Activated CD4-positive, alpha-beta T cell treated with anti-CD3 and anti-CD28 coated beads for 36 hours (primary cell): ENCODE measurements at regions not wholly inside any gene's neighbourhood (a gene's known extent, or its start where the extent isn't known, plus 50 kb on each side); places are given as distances from the start of the nearest gene placed in this dataset.

Experiments used
- ATAC-seq: fragments of 200-7000 bp; cut with Tn5 transposase; one replicate; pipeline ENCODE4 v1.10.0; 2021; ENCODE audit warnings: mild to moderate bottlenecking, moderate library complexity
- CTCF ChIA-PET: fragments of 350-600 bp; sonication (Branson Sonifier 250); formaldehyde crosslinking; loops from one replicate; lab custom pipeline; 2021; ENCODE audit warnings: antibody characterized with exemption; lab: Charles Lee
- POLR2A ChIA-PET: fragments of 350-600 bp; sonication (Branson Sonifier 250); formaldehyde crosslinking; loops from one replicate; lab custom pipeline; 2021; ENCODE audit warnings: antibody characterized with exemption, inconsistent platforms; lab: Charles Lee
- DNase-seq: peaks from one replicate; pipeline ENCODE4 v3.0.0-alpha.2; 2020
- H3K27ac Mint-ChIP-seq: one replicate; pipeline ENCODE4 v1.8.0; 2021; ENCODE audit warnings: mixed read lengths
- H3K27me3 Mint-ChIP-seq: one replicate; pipeline ENCODE4 v1.8.0; 2021; ENCODE audit warnings: mixed read lengths
- H3K36me3 Mint-ChIP-seq: one replicate; pipeline ENCODE4 v1.8.0; 2021; ENCODE audit warnings: low read depth, mixed read lengths
- H3K4me1 Mint-ChIP-seq: one replicate; pipeline ENCODE4 v1.8.0; 2021; ENCODE audit warnings: mixed read lengths
- H3K4me3 Mint-ChIP-seq: one replicate; pipeline ENCODE4 v1.8.0; 2021; ENCODE audit warnings: mild to moderate bottlenecking, moderate library complexity, mixed read lengths
- H3K9me3 Mint-ChIP-seq: one replicate; pipeline ENCODE4 v1.8.0; 2021; ENCODE audit warnings: low read depth, mixed read lengths
- intact Hi-C, 2 experiments: fragments of 100-400 bp; cut with DNase I in 1 of 2; cut with micrococcal nuclease in 1 of 2; formaldehyde crosslinking; loops; one replicate each; pipeline versions ENCODE4 v1.14.2 to v1.15.1; 2022 to 2024; cut with DNase I, micrococcal nuclease

- Mint-ChIP-seq H3K27ac (no peak overlapping the region), H3K4me1 (no peaks in the 10 kb centered on the region), H3K27me3 (no peaks in the 10 kb centered on the region), H3K9me3 (peaks cover 2% of the 10 kb centered on the region), H3K36me3 (no peaks in the 10 kb centered on the region), H3K4me3 (no peak overlapping the region)
- ChIA-PET CTCF (no interaction called here), POLR2A (no interaction called here)
- intact Hi-C loops, result no loop called here
- DNase-seq (no peak), ATAC-seq (no peak)
Observed at GRCh38 chr10:83166344-83166743, 973.0 kb upstream of the GHITM start.

- Mint-ChIP-seq H3K4me3 (no peak overlapping the region), H3K27ac (no peak overlapping the region), H3K4me1 (no peaks in the 10 kb centered on the region), H3K36me3 (no peaks in the 10 kb centered on the region), H3K27me3 (no peaks in the 10 kb centered on the region), H3K9me3 (peaks cover 2% of the 10 kb centered on the region)
- CTCF ChIA-PET, result no interaction called here
- ATAC-seq (no peak), DNase-seq (no peak)
- POLR2A ChIA-PET, result no interaction called here
- intact Hi-C loops, result no loop called here
Observed at GRCh38 chr10:83167081-83167480, 972.2 kb upstream of the GHITM start.

- no peaks in the 10 kb centered on the region for H3K36me3 Mint-ChIP-seq
- H3K9me3 Mint-ChIP-seq, result peaks cover 8% of the 10 kb centered on the region
- CTCF ChIA-PET, result interaction anchor here (0.7 kb wide), 1 partner anchor 15 kb away, joined by 3 read pairs; no protein-coding TSS in a partner anchor
- ATAC-seq (no peak), DNase-seq (no peak)
- POLR2A ChIA-PET, result no interaction called here
- no peaks in the 10 kb centered on the region for H3K27me3 Mint-ChIP-seq
- no peaks in the 10 kb centered on the region for H3K4me1 Mint-ChIP-seq
- no peak overlapping the region for H3K27ac Mint-ChIP-seq
- intact Hi-C loops, result no loop called here
- H3K4me3 Mint-ChIP-seq, result no peak overlapping the region
Observed at GRCh38 chr10:83176901-83177300, 962.4 kb upstream of the GHITM start.

GRCh38 chr10:83178526-83178925 lies 960.8 kb upstream of the GHITM start:
- intact Hi-C loops, result no loop called here
- H3K9me3 Mint-ChIP-seq, result peaks cover 10% of the 10 kb centered on the region
- no peaks in the 10 kb centered on the region for H3K4me1 Mint-ChIP-seq
- no peaks in the 10 kb centered on the region for H3K27me3 Mint-ChIP-seq
- ChIA-PET CTCF (interaction anchor here (0.6 kb wide), 1 partner anchor 415 kb away, joined by 3 read pairs; no protein-coding TSS in a partner anchor), POLR2A (no interaction called here)
- H3K27ac Mint-ChIP-seq, result no peak overlapping the region
- H3K4me3 Mint-ChIP-seq, result no peak overlapping the region
- ATAC-seq (no peak), DNase-seq (no peak)
- H3K36me3 Mint-ChIP-seq, result no peaks in the 10 kb centered on the region

DNA sequence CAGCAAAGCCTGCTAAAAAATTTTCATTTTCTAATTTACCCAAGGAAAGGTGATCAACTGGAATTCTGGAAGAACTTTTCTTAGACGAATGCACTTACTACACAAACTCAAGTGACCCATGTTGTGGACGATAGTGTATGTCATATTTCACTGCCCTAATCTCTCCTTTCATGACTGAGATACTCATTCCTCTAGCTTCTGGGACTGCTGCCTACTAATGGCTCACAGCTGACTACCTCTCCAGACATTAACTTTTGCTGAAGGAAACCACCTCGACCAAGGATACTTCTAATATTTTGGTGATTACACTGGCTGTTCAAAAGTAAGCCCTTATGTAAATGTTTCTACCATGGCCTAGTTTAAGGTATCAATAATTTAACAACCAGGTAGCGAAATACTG lies 959.9 kb upstream of the GHITM start:
- Mint-ChIP-seq H3K36me3 (no peaks in the 10 kb centered on the region), H3K4me3 (no peak overlapping the region), H3K9me3 (peaks cover 10% of the 10 kb centered on the region), H3K27ac (no peak overlapping the region), H3K4me1 (no peaks in the 10 kb centered on the region), H3K27me3 (no peaks in the 10 kb centered on the region)
- ChIA-PET POLR2A (no interaction called here), CTCF (no interaction called here)
- ATAC-seq (no peak), DNase-seq (no peak)
- intact Hi-C loops, result no loop called here

- ATAC-seq, result no peak
- ChIA-PET POLR2A (no interaction called here), CTCF (interaction anchor here (1.2 kb wide), 1 partner anchor 12 kb away, joined by 3 read pairs; no protein-coding TSS in a partner anchor)
- no peaks in the 10 kb centered on the region for H3K27me3 Mint-ChIP-seq
- no peak overlapping the region for H3K27ac Mint-ChIP-seq
- H3K9me3 Mint-ChIP-seq, result peaks cover 10% of the 10 kb centered on the region
- no peak for DNase-seq
- no peaks in the 10 kb centered on the region for H3K36me3 Mint-ChIP-seq
- no peak overlapping the region for H3K4me3 Mint-ChIP-seq
- intact Hi-C loops, result no loop called here
- H3K4me1 Mint-ChIP-seq, result no peaks in the 10 kb centered on the region
Observed at GRCh38 chr10:83182076-83182475, 957.2 kb upstream of the GHITM start.

- intact Hi-C loops, result no loop called here
- ATAC-seq, result no peak
- Mint-ChIP-seq H3K9me3 (peaks cover 8% of the 10 kb centered on the region), H3K27me3 (no peaks in the 10 kb centered on the region), H3K36me3 (no peaks in the 10 kb centered on the region), H3K4me1 (no peaks in the 10 kb centered on the region), H3K4me3 (no peak overlapping the region), H3K27ac (no peak overlapping the region)
- POLR2A ChIA-PET, result no interaction called here
- CTCF ChIA-PET, result no interaction called here
- no peak for DNase-seq
Observed at GRCh38 chr10:83184641-83185040, 954.7 kb upstream of the GHITM start.

- DNase-seq (no peak), ATAC-seq (no peak)
- CTCF ChIA-PET, result no interaction called here
- H3K27ac Mint-ChIP-seq, result no peak overlapping the region
- no peaks in the 10 kb centered on the region for H3K36me3 Mint-ChIP-seq
- H3K27me3 Mint-ChIP-seq, result no peaks in the 10 kb centered on the region
- no peaks in the 10 kb centered on the region for H3K4me1 Mint-ChIP-seq
- H3K9me3 Mint-ChIP-seq, result peaks cover 3% of the 10 kb centered on the region
- intact Hi-C loops, result no loop called here
- no peak overlapping the region for H3K4me3 Mint-ChIP-seq
- POLR2A ChIA-PET, result no interaction called here
Observed at GRCh38 chr10:83190614-83191013, 948.7 kb upstream of the GHITM start.

DNA sequence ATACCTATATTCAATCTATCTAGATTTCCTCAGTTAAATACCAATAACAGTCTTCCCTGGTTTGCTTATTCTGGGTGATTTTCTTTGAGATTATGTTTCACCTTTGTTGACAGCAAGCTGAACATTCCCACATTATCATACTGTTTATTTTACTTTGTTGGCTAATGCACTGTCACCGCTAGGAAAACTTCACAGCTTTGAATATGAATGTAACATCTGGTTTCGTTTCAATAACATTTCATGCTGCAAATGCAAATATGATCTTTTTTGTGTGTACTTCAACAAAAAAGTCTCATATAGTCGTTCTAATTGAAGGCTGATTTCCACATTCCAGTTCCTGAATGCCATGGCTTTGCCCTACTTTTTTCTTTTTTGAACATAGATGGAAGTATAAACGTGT lies 946.3 kb upstream of the GHITM start:
- H3K36me3 Mint-ChIP-seq, result no peaks in the 10 kb centered on the region
- no peak overlapping the region for H3K4me3 Mint-ChIP-seq
- POLR2A ChIA-PET, result no interaction called here
- ATAC-seq (no peak), DNase-seq (no peak)
- CTCF ChIA-PET, result no interaction called here
- H3K27me3 Mint-ChIP-seq, result no peaks in the 10 kb centered on the region
- H3K9me3 Mint-ChIP-seq, result peaks cover 3% of the 10 kb centered on the region
- H3K27ac Mint-ChIP-seq, result no peak overlapping the region
- intact Hi-C loops, result no loop called here
- H3K4me1 Mint-ChIP-seq, result no peaks in the 10 kb centered on the region

- Mint-ChIP-seq H3K27me3 (no peaks in the 10 kb centered on the region), H3K36me3 (no peaks in the 10 kb centered on the region), H3K27ac (no peak overlapping the region), H3K4me3 (no peak overlapping the region), H3K4me1 (no peaks in the 10 kb centered on the region), H3K9me3 (peaks cover 3% of the 10 kb centered on the region)
- ChIA-PET POLR2A (no interaction called here), CTCF (interaction anchor here (0.9 kb wide), 1 partner anchor 13 kb away, joined by 3 read pairs; no protein-coding TSS in a partner anchor)
- DNase-seq (no peak), ATAC-seq (no peak)
- intact Hi-C loops, result no loop called here
Observed at GRCh38 chr10:83195021-83195420, 944.3 kb upstream of the GHITM start.

- no peak overlapping the region for H3K4me3 Mint-ChIP-seq
- no peak for ATAC-seq
- intact Hi-C loops, result no loop called here
- no peak overlapping the region for H3K27ac Mint-ChIP-seq
- peaks cover 6% of the 10 kb centered on the region for H3K9me3 Mint-ChIP-seq
- H3K36me3 Mint-ChIP-seq, result no peaks in the 10 kb centered on the region
- ChIA-PET CTCF (no interaction called here), POLR2A (no interaction called here)
- DNase-seq, result no peak
- H3K4me1 Mint-ChIP-seq, result no peaks in the 10 kb centered on the region
- no peaks in the 10 kb centered on the region for H3K27me3 Mint-ChIP-seq
Observed at GRCh38 chr10:83199374-83199773, 939.9 kb upstream of the GHITM start.

GRCh38 chr10:83205861-83206260 lies 933.4 kb upstream of the GHITM start:
- peaks cover 6% of the 10 kb centered on the region for H3K9me3 Mint-ChIP-seq
- H3K27me3 Mint-ChIP-seq, result no peaks in the 10 kb centered on the region
- ATAC-seq (no peak), DNase-seq (no peak)
- POLR2A ChIA-PET, result no interaction called here
- H3K36me3 Mint-ChIP-seq, result no peaks in the 10 kb centered on the region
- CTCF ChIA-PET, result no interaction called here
- no peaks in the 10 kb centered on the region for H3K4me1 Mint-ChIP-seq
- intact Hi-C loops, result no loop called here
- H3K4me3 Mint-ChIP-seq, result no peak overlapping the region
- no peak overlapping the region for H3K27ac Mint-ChIP-seq
